ENCODE measurements at regions not wholly inside any gene's neighbourhood (a gene's known extent, or its start where the extent isn't known, plus 50 kb on each side); places are given as distances from the start of the nearest gene placed in this dataset.
A peak's percentile ranks its signal among the peaks of the same experiment; 100 is the strongest.

GRCh38 chr2:129296806-129297205, 682.7 kb upstream of the RAB6C start:
- H3K4me3 ChIP-seq, result no peak overlapping the region
- in situ Hi-C loops (cut with MboI; ENCODE audit: low sequenced_read_pairs in 4 of 4), result no loop called here
- DNase-seq, result peak in 1 of 2 donors; percentile 8
- peaks cover 3 to 22% of the 10 kb centered on the region in 2 donors for H3K4me1 ChIP-seq
- H3K9me3 ChIP-seq, result no peaks in the 10 kb centered on the region
- TF ChIP-seq, protein P1, sequence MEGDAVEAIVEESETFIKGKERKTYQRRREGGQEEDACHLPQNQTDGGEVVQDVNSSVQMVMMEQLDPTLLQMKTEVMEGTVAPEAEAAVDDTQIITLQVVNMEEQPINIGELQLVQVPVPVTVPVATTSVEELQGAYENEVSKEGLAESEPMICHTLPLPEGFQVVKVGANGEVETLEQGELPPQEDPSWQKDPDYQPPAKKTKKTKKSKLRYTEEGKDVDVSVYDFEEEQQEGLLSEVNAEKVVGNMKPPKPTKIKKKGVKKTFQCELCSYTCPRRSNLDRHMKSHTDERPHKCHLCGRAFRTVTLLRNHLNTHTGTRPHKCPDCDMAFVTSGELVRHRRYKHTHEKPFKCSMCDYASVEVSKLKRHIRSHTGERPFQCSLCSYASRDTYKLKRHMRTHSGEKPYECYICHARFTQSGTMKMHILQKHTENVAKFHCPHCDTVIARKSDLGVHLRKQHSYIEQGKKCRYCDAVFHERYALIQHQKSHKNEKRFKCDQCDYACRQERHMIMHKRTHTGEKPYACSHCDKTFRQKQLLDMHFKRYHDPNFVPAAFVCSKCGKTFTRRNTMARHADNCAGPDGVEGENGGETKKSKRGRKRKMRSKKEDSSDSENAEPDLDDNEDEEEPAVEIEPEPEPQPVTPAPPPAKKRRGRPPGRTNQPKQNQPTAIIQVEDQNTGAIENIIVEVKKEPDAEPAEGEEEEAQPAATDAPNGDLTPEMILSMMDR (IDR thresholded peaks at IDR 0.05 in 4 of 5, conservative IDR thresholded peaks at IDR 0.05 in 1 of 5), result no peak
- no peak for TF ChIP-seq POLR2A (IDR thresholded peaks at IDR 0.05)
- no peaks in the 10 kb centered on the region for H3K27me3 ChIP-seq
- intact Hi-C loops (cut with DNase I; ENCODE audit: low total_unique reads), result loop anchor here (5.0 kb wide), 2 partner anchors 100 to 560 kb away; no protein-coding TSS in a partner anchor
- ATAC-seq, result peak in 1 of 2 donors; percentile 40
- peak overlapping the region in 2 of 4 donors; percentile 10 to 47 for H3K27ac ChIP-seq
- H3K36me3 ChIP-seq, result no peaks in the 10 kb centered on the region

DNA sequence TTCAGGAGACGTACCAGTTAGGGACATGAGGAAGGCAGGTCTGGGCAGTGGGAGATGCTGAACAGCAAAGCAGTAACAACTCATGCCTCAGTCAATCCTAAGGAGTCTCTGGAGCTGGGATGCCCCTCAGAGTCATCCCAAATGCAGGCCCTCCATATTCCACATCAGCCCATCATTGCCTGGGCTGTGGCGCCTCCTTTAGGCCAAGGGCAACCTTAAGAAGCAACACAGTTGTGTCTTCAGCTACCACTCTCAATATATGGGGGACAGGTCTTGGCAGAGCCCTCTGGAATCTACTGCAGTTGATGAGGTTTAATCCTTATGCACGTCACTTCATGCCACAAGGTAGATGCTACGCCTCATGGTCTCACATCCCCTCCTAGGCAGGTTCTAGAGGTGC, 682.0 kb upstream of the RAB6C start:
- H3K4me1 ChIP-seq, result peaks cover 5 to 28% of the 10 kb centered on the region in 2 donors
- in situ Hi-C loops (cut with MboI; ENCODE audit: low sequenced_read_pairs in 4 of 4), result no loop called here
- ATAC-seq (no peak), DNase-seq (no peak)
- H3K4me3 ChIP-seq, result no peak overlapping the region
- TF ChIP-seq POLR2A (IDR thresholded peaks at IDR 0.05), result no peak
- TF ChIP-seq, protein P1 (IDR thresholded peaks at IDR 0.05 in 4 of 5, conservative IDR thresholded peaks at IDR 0.05 in 1 of 5), result peak in 1 of 5 experiments; percentile 19
- no peaks in the 10 kb centered on the region for H3K27me3 ChIP-seq
- intact Hi-C loops (cut with DNase I; ENCODE audit: low total_unique reads), result loop anchor here (5.0 kb wide), 2 partner anchors 100 to 560 kb away; no protein-coding TSS in a partner anchor
- peak overlapping the region in 1 of 4 donors; percentile 47 for H3K27ac ChIP-seq
- H3K36me3 ChIP-seq, result no peaks in the 10 kb centered on the region
- no peaks in the 10 kb centered on the region for H3K9me3 ChIP-seq

DNA sequence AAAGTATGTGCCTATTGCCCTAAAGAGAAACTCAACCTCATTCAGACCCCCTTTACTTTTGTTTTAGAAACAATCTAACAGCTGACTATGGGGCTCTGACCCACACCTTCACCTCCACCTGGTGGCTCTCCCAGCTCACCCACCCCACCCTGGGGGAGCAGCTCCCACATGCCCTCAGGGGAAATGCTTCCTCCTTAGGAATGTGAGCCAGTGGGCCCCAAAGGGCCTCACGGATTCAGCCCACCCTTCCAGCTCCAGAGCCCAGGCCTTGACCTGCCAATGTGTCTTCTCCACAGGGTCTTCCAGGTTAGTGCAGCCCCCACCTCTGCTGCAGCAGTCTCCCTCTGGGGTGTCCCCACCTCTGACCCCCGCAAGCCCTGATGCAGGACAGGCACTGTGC, 680.1 kb upstream of the RAB6C start:
- in situ Hi-C loops (cut with MboI; ENCODE audit: low sequenced_read_pairs in 4 of 4), result no loop called here
- H3K27me3 ChIP-seq, result no peaks in the 10 kb centered on the region
- TF ChIP-seq, protein P1 (IDR thresholded peaks at IDR 0.05 in 4 of 5, conservative IDR thresholded peaks at IDR 0.05 in 1 of 5), result no peak
- TF ChIP-seq POLR2A (IDR thresholded peaks at IDR 0.05), result no peak
- H3K27ac ChIP-seq, result no peak overlapping the region
- peaks cover 12 to 30% of the 10 kb centered on the region in 2 donors for H3K4me1 ChIP-seq
- no peak for DNase-seq
- H3K36me3 ChIP-seq, result no peaks in the 10 kb centered on the region
- intact Hi-C loops (cut with DNase I; ENCODE audit: low total_unique reads), result loop anchor here (5.0 kb wide), 2 partner anchors 98 to 562 kb away; no protein-coding TSS in a partner anchor
- H3K4me3 ChIP-seq, result no peak overlapping the region
- no peak for ATAC-seq
- H3K9me3 ChIP-seq, result no peaks in the 10 kb centered on the region

DNA sequence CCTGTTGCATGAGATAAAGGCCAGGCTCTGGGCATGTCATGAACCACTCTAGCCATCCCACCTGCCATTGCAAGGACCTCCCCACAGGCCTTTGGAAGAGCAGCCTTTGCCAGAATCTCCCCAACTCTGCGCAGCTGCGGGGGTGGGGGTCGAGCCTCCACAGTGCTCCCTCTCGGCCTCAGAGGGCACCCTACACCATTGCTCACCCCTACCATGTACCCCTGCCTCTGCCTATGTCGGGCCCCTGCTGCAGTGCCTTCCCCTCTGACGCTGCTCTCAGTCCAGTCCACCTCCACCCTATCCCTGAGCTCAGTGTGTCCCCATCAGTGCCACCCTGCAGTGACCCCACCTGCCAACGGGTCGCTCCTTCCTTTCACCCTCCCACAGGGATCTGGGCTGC, 679.7 kb upstream of the RAB6C start:
- intact Hi-C loops (cut with DNase I; ENCODE audit: low total_unique reads) (loop anchor here (5.0 kb wide), 2 partner anchors 98 to 562 kb away; no protein-coding TSS in a partner anchor), in situ Hi-C loops (cut with MboI; ENCODE audit: low sequenced_read_pairs in 4 of 4) (no loop called here)

More for the DNA sequence above, 679.7 kb upstream of the RAB6C start:
- no peak for DNase-seq
- TF ChIP-seq POLR2A (IDR thresholded peaks at IDR 0.05), result no peak
- TF ChIP-seq, protein P1 (IDR thresholded peaks at IDR 0.05 in 4 of 5, conservative IDR thresholded peaks at IDR 0.05 in 1 of 5), result no peak
- Histone ChIP-seq H3K4me3 (no peak overlapping the region), H3K9me3 (no peaks in the 10 kb centered on the region), H3K4me1 (peaks cover 12 to 30% of the 10 kb centered on the region in 2 donors), H3K36me3 (no peaks in the 10 kb centered on the region), H3K27me3 (no peaks in the 10 kb centered on the region), H3K27ac (no peak overlapping the region)
- ATAC-seq, result no peak
